Common myeloid progenitor, CD34-positive (primary cell): ENCODE measurements at regions not wholly inside any gene's neighbourhood (a gene's known extent, or its start where the extent isn't known, plus 50 kb on each side); places are given as distances from the start of the nearest gene placed in this dataset.
"Not testable (repeated sequence)": the region's sequence is repeated elsewhere in the genome, so short reads cannot be mapped to it uniquely, and the experiment has no call there.

Source experiments
- CTCF ChIA-PET: fragments of 350-600 bp; sonication (Branson Sonifier 250); formaldehyde crosslinking; loops from one replicate; lab custom pipeline; 2021; ENCODE audit warnings: antibody characterized with exemption; lab: Charles Lee
- POLR2A ChIA-PET: fragments of 350-600 bp; sonication (Branson Sonifier 250); formaldehyde crosslinking; loops from one replicate; lab custom pipeline; 2021; ENCODE audit warnings: antibody characterized with exemption; lab: Charles Lee
- DNase-seq, 3 donors: peaks; one replicate each; pipeline versions ENCODE4 v3.0.0 to v3.0.0-alpha.2; 2013
- H3K27ac ChIP-seq, 2 experiments: 1 replicate in 1 of 2; 2 replicates in 1 of 2; pipeline ENCODE4 v1.7.0; 2013; ENCODE audit warnings: inconsistent platforms in 2 of 2, low read length in 2 of 2, mild to moderate bottlenecking in 2 of 2, low read depth in 1 of 2, moderate library complexity in 1 of 2; ENCODE audit not compliant: severe bottlenecking in 2 of 2, insufficient read depth in 1 of 2, poor library complexity in 1 of 2
- H3K27me3 ChIP-seq, 5 experiments: replicated peaks in 2 of 5; 1 replicate in 3 of 5; 2 replicates in 2 of 5; pipeline versions ENCODE4 v1.6.1 to v1.7.0; 2013; ENCODE audit warnings: low read length in 4 of 5, mild to moderate bottlenecking in 2 of 5, moderate library complexity in 2 of 5, inconsistent platforms in 1 of 5; ENCODE audit not compliant: insufficient read depth in 5 of 5, control insufficient read depth in 4 of 5
- H3K36me3 ChIP-seq, 4 experiments: 1 replicate in 2 of 4; 2 replicates in 2 of 4; pipeline versions ENCODE4 v1.6.1 to v1.7.0; 2013; ENCODE audit warnings: low read length in 3 of 4, control low read depth in 1 of 4, mild to moderate bottlenecking in 1 of 4; ENCODE audit not compliant: control insufficient read depth in 4 of 4, insufficient read depth in 4 of 4
- H3K4me1 ChIP-seq, 4 experiments: 1 replicate in 3 of 4; 2 replicates in 1 of 4; pipeline versions ENCODE4 v1.6.1 to v1.7.1; 2013; ENCODE audit warnings: low read length in 3 of 4, mild to moderate bottlenecking in 3 of 4, control low read depth in 1 of 4, inconsistent platforms in 1 of 4, moderate library complexity in 1 of 4; ENCODE audit not compliant: control insufficient read depth in 4 of 4, insufficient read depth in 4 of 4; ENCODE audit errors: control extremely low read depth in 1 of 4
- H3K4me3 ChIP-seq, 7 experiments: 1 replicate in 4 of 7; 2 replicates in 3 of 7; pipeline versions ENCODE4 v1.5.1 to v1.7.0; 2013; ENCODE audit warnings: mild to moderate bottlenecking in 7 of 7, low read length in 6 of 7, moderate library complexity in 6 of 7, inconsistent platforms in 2 of 7, low read depth in 2 of 7, control low read depth in 1 of 7; ENCODE audit not compliant: insufficient read depth in 4 of 7, control insufficient read depth in 1 of 7; ENCODE audit errors: extremely low read depth in 1 of 7
- H3K9me3 ChIP-seq, 5 experiments: 1 replicate in 4 of 5; 2 replicates in 1 of 5; pipeline versions ENCODE4 v1.6.1 to v1.7.1; 2013; ENCODE audit warnings: low read length in 4 of 5, mild to moderate bottlenecking in 2 of 5, inconsistent platforms in 1 of 5, low read depth in 1 of 5, moderate library complexity in 1 of 5; ENCODE audit not compliant: control insufficient read depth in 4 of 5, insufficient read depth in 2 of 5; ENCODE audit errors: control extremely low read depth in 1 of 5
- WGBS: methylation state at CpG from one replicate; pipeline ENCODE4 v1.1.5; 2013; ENCODE audit not compliant: insufficient coverage; 5-methylcytosine and 5-hydroxymethylcytosine counted together

GRCh38 chr18:53843763-53844162, 380.7 kb downstream of the MBD2 start:
- WGBS, result no CpG with 5 or more reads among the region's 1 CpG
- no peaks in the 10 kb centered on the region for H3K4me1 ChIP-seq
- ChIA-PET POLR2A (no interaction called here), CTCF (no interaction called here)
- no peak overlapping the region for H3K4me3 ChIP-seq
- H3K9me3 ChIP-seq, result no peaks in the 10 kb centered on the region
- no peaks in the 10 kb centered on the region for H3K36me3 ChIP-seq
- DNase-seq, result no peak
- H3K27me3 ChIP-seq, result no peaks in the 10 kb centered on the region
- H3K27ac ChIP-seq, result no peak overlapping the region

- no peaks in the 10 kb centered on the region for H3K9me3 ChIP-seq
- H3K4me3 ChIP-seq, result no peak overlapping the region
- no peaks in the 10 kb centered on the region for H3K27me3 ChIP-seq
- no peaks in the 10 kb centered on the region for H3K4me1 ChIP-seq
- 97% methylated on average over 5 of the region's 5 CpGs for WGBS
- ChIA-PET POLR2A (no interaction called here), CTCF (no interaction called here)
- no peak overlapping the region for H3K27ac ChIP-seq
- no peaks in the 10 kb centered on the region for H3K36me3 ChIP-seq
- no peak for DNase-seq
These were observed 381.2 kb downstream of the MBD2 start for GRCh38 chr18:53843113-53843760.

- 90% methylated on average over 2 of the region's 4 CpGs for WGBS
- POLR2A ChIA-PET, result no interaction called here
- H3K4me1 ChIP-seq, result no peaks in the 10 kb centered on the region
These were observed 385.7 kb downstream of the MBD2 start for GRCh38 chr18:53838746-53839145.

GRCh38 chr18:53821141-53821540, 403.3 kb downstream of the MBD2 start:
- H3K9me3 ChIP-seq, CTCF ChIA-PET, H3K27ac ChIP-seq, H3K27me3 ChIP-seq, DNase-seq, POLR2A ChIA-PET, H3K4me1 ChIP-seq, H3K4me3 ChIP-seq, H3K36me3 ChIP-seq: not testable (repeated sequence)
- WGBS, result 60% methylated on average over 1 of the region's 1 CpG

More at GRCh38 chr18:53838746-53839145, 385.7 kb downstream of the MBD2 start:
- Histone ChIP-seq H3K36me3 (no peaks in the 10 kb centered on the region), H3K27me3 (no peaks in the 10 kb centered on the region), H3K9me3 (peaks cover 0 to 15% (median 3%) of the 10 kb centered on the region in 5 experiments), H3K4me3 (no peak overlapping the region), H3K27ac (no peak overlapping the region)
- CTCF ChIA-PET, result no interaction called here
- DNase-seq, result no peak

GRCh38 chr18:53819671-53820070, 404.8 kb downstream of the MBD2 start:
- Histone ChIP-seq H3K4me3 (no peak overlapping the region), H3K4me1 (no peaks in the 10 kb centered on the region), H3K9me3 (no peaks in the 10 kb centered on the region), H3K27me3 (no peaks in the 10 kb centered on the region), H3K36me3 (no peaks in the 10 kb centered on the region), H3K27ac (no peak overlapping the region)
- DNase-seq, result no peak
- ChIA-PET CTCF (no interaction called here), POLR2A (no interaction called here)
- no CpG with 5 or more reads among the region's 1 CpG for WGBS

GRCh38 chr18:53819174-53819573, 405.3 kb downstream of the MBD2 start:
- WGBS, result 90% methylated on average over 1 of the region's 1 CpG
- POLR2A ChIA-PET, result no interaction called here
- no peak for DNase-seq
- CTCF ChIA-PET, result no interaction called here
- Histone ChIP-seq H3K4me1 (no peaks in the 10 kb centered on the region), H3K27me3 (no peaks in the 10 kb centered on the region), H3K36me3 (no peaks in the 10 kb centered on the region), H3K9me3 (no peaks in the 10 kb centered on the region), H3K4me3 (no peak overlapping the region), H3K27ac (no peak overlapping the region)

GRCh38 chr18:53817976-53818950, 406.2 kb downstream of the MBD2 start:
- no peak overlapping the region for H3K27ac ChIP-seq
- H3K9me3 ChIP-seq, result no peaks in the 10 kb centered on the region
- no peak for DNase-seq
- H3K4me1 ChIP-seq, result no peaks in the 10 kb centered on the region
- no peak overlapping the region for H3K4me3 ChIP-seq
- ChIA-PET POLR2A (no interaction called here), CTCF (no interaction called here)
- no CpG with 5 or more reads among the region's 1 CpG for WGBS
- no peaks in the 10 kb centered on the region for H3K27me3 ChIP-seq
- no peaks in the 10 kb centered on the region for H3K36me3 ChIP-seq
